GF-D8 (cell line): ENCODE measurements at regions not wholly inside any gene's neighbourhood (a gene's known extent, or its start where the extent isn't known, plus 50 kb on each side); places are given as distances from the start of the nearest gene placed in this dataset.
"Not testable (repeated sequence)": the region's sequence is repeated elsewhere in the genome, so short reads cannot be mapped to it uniquely, and the experiment has no call there.

Experiments
- DNase-seq: peaks from one replicate; lab custom pipeline; 2025; lab: John Stamatoyannopoulos, UW

- DNase-seq: not testable (repeated sequence)
Measured at GRCh38 chr15:84153655-84154140, 81.9 kb upstream of the GOLGA6L4 start.

GRCh38 chr15:84154314-84154713 is 81.3 kb upstream of the GOLGA6L4 start:
- not testable (repeated sequence) for DNase-seq

- not testable (repeated sequence) for DNase-seq
Measured at GRCh38 chr15:84154787-84155186, 80.8 kb upstream of the GOLGA6L4 start.

DNA sequence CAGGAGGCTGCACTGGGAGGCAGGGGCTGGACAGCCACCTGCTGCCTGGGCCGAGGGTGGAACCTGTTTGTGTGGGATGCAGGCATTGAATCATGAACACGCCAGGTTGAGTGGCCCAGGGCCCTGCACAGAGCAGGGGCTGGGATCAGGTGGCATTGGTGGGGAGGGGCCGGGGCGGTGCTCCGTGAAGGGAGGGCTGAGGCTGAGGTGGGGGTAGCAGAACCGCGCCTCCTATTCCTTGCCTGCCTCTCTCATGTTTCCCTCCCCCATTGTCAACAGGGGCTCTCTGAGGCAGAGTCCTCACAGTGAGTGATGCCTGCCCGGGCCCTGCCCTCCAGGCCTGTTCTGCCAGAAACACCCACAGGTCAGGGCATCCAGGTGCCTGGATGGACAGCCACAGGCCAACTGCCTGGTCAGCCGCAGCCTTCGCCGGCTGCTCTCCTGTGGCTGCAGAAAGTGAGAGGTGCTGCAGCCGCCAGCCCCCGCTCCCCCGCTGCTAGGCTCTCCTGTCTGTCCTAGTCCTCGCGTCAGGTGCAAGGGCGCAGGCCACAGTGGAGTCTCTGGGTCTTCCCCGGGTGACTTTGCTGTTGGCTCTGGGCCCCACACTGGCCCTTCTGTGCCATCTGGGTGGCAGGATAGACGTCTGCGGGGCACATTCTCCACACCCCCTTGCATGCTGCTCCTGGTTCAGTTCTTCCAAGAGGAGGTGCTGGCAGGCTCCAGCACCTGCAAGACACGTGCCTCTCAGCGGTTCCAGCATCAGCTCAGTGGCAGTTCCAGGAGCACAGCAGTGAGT is 79.6 kb upstream of the GOLGA6L4 start:
- not testable (repeated sequence) for DNase-seq

- DNase-seq: not testable (repeated sequence)
Measured at GRCh38 chr15:84156588-84156840, 79.1 kb upstream of the GOLGA6L4 start.

GRCh38 chr15:84157056-84157632 is 78.4 kb upstream of the GOLGA6L4 start:
- DNase-seq: not testable (repeated sequence)

GRCh38 chr15:84157857-84158256 is 77.7 kb upstream of the GOLGA6L4 start:
- DNase-seq: not testable (repeated sequence)

GRCh38 chr15:84159346-84160269 is 76.0 kb upstream of the GOLGA6L4 start:
- DNase-seq: not testable (repeated sequence)

GRCh38 chr15:84164423-84165292 is 70.9 kb upstream of the GOLGA6L4 start:
- not testable (repeated sequence) for DNase-seq

GRCh38 chr15:84170029-84170428 is 65.5 kb upstream of the GOLGA6L4 start:
- not testable (repeated sequence) for DNase-seq

DNA sequence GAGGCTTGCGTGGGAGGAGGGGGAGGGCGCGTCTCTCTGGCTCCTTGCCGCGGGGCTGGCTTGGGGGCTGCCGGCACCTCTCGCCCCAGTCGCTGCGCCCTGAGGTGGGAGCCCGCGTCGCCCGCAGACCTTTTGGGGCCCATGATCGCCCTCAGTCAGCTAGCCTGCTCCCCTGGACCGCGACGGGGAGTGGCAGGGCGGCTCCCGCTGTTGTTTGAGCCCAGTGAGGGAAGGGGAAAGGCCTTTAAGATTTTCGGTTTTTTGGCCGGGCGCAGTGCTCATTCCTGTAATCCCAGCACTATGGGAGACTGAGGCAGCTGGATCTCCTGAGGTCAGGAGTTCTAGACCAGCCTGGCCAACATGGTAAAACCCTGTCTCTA is 62.4 kb upstream of the GOLGA6L4 start:
- DNase-seq: not testable (repeated sequence)
